Endothelial cell (in vitro differentiated cells): ENCODE measurements at regions not wholly inside any gene's neighbourhood (a gene's known extent, or its start where the extent isn't known, plus 50 kb on each side); places are given as distances from the start of the nearest gene placed in this dataset.

ENCODE experiments used
- DNase-seq: peaks from one replicate; pipeline ENCODE4 v3.0.0; 2021; ENCODE audit warnings: low spot score
- H3K27ac Mint-ChIP-seq: one replicate; pipeline ENCODE4 v1.8.0; 2021; ENCODE audit warnings: mixed read lengths, inconsistent platforms; ENCODE audit not compliant: unreplicated experiment
- H3K27me3 Mint-ChIP-seq: one replicate; pipeline ENCODE4 v1.8.0; 2021; ENCODE audit warnings: mild to moderate bottlenecking, moderate library complexity, mixed read lengths, inconsistent platforms; ENCODE audit not compliant: unreplicated experiment
- H3K36me3 Mint-ChIP-seq: one replicate; pipeline ENCODE4 v1.8.0; 2021; ENCODE audit warnings: mild to moderate bottlenecking, low read depth, mixed read lengths, inconsistent platforms; ENCODE audit not compliant: unreplicated experiment
- H3K4me1 Mint-ChIP-seq: one replicate; pipeline ENCODE4 v1.8.0; 2021; ENCODE audit warnings: mild to moderate bottlenecking, mixed read lengths, inconsistent platforms; ENCODE audit not compliant: unreplicated experiment
- H3K4me3 Mint-ChIP-seq: one replicate; pipeline ENCODE4 v1.8.0; 2021; ENCODE audit warnings: mild to moderate bottlenecking, mixed read lengths, inconsistent platforms; ENCODE audit not compliant: unreplicated experiment
- H3K9me3 Mint-ChIP-seq: one replicate; pipeline ENCODE4 v1.8.0; 2021; ENCODE audit warnings: mixed read lengths, inconsistent platforms; ENCODE audit not compliant: unreplicated experiment
- CTCF ChIP-seq: fragments of 200-600 bp; sonication (generic); IDR thresholded peaks from one replicate; pipeline ENCODE4 v1.5.0; 2021; ENCODE audit warnings: antibody characterized with exemption; ENCODE audit not compliant: unreplicated experiment

- Mint-ChIP-seq H3K4me1 (peaks cover 15% of the 10 kb centered on the region), H3K27me3 (no peaks in the 10 kb centered on the region), H3K36me3 (no peaks in the 10 kb centered on the region), H3K9me3 (no peaks in the 10 kb centered on the region), H3K4me3 (no peak overlapping the region), H3K27ac (no peak overlapping the region)
- TF ChIP-seq CTCF, result no peak
- no peak for DNase-seq
Observed at GRCh38 chr18:37987901-37988300, 422.3 kb upstream of the CELF4 start.

- no peak overlapping the region for H3K27ac Mint-ChIP-seq
Observed at GRCh38 chr18:37986665-37987064, 421.1 kb upstream of the CELF4 start.

GRCh38 chr18:37985126-37985525, 419.5 kb upstream of the CELF4 start:
- TF ChIP-seq CTCF, result no peak
- H3K36me3 Mint-ChIP-seq, result no peaks in the 10 kb centered on the region
- H3K4me1 Mint-ChIP-seq, result peaks cover 15% of the 10 kb centered on the region
- peaks cover 1% of the 10 kb centered on the region for H3K27me3 Mint-ChIP-seq
- DNase-seq, result no peak
- H3K9me3 Mint-ChIP-seq, result no peaks in the 10 kb centered on the region
- peak overlapping the region; percentile 4 for H3K27ac Mint-ChIP-seq
- no peak overlapping the region for H3K4me3 Mint-ChIP-seq

More at GRCh38 chr18:37986665-37987064, 421.1 kb upstream of the CELF4 start:
- DNase-seq, result no peak
- no peak overlapping the region for H3K4me3 Mint-ChIP-seq
- H3K4me1 Mint-ChIP-seq, result peaks cover 15% of the 10 kb centered on the region
- H3K36me3 Mint-ChIP-seq, result no peaks in the 10 kb centered on the region
- H3K27me3 Mint-ChIP-seq, result peaks cover 1% of the 10 kb centered on the region
- H3K9me3 Mint-ChIP-seq, result no peaks in the 10 kb centered on the region
- no peak for TF ChIP-seq CTCF

- TF ChIP-seq CTCF, result no peak
Observed at GRCh38 chr18:37980556-37980955, 415.0 kb upstream of the CELF4 start.

GRCh38 chr18:37975446-37975845, 409.8 kb upstream of the CELF4 start:
- no peaks in the 10 kb centered on the region for H3K36me3 Mint-ChIP-seq
- H3K4me3 Mint-ChIP-seq, result no peak overlapping the region
- no peak for TF ChIP-seq CTCF
- H3K4me1 Mint-ChIP-seq, result no peaks in the 10 kb centered on the region
- H3K27ac Mint-ChIP-seq, result no peak overlapping the region
- no peaks in the 10 kb centered on the region for H3K27me3 Mint-ChIP-seq
- peaks cover 7% of the 10 kb centered on the region for H3K9me3 Mint-ChIP-seq
- DNase-seq, result no peak

More at GRCh38 chr18:37980556-37980955, 415.0 kb upstream of the CELF4 start:
- peaks cover 3% of the 10 kb centered on the region for H3K9me3 Mint-ChIP-seq
- H3K36me3 Mint-ChIP-seq, result no peaks in the 10 kb centered on the region
- no peak for DNase-seq
- no peak overlapping the region for H3K4me3 Mint-ChIP-seq
- H3K27ac Mint-ChIP-seq, result no peak overlapping the region
- peaks cover 1% of the 10 kb centered on the region for H3K27me3 Mint-ChIP-seq
- H3K4me1 Mint-ChIP-seq, result peaks cover 13% of the 10 kb centered on the region
